ENCODE measurements at regions not wholly inside any gene's neighbourhood (a gene's known extent, or its start where the extent isn't known, plus 50 kb on each side); places are given as distances from the start of the nearest gene placed in this dataset.

- CTCF ChIA-PET = interaction anchor here (0.7 to 3.0 kb wide), 9 partner anchors 13 to 317 kb away, joined by 3 to 49 read pairs (median 5); no protein-coding TSS in a partner anchor
- no peak overlapping the region for H3K4me3 ChIP-seq (ENCODE audit: low read depth, low read length)
- no peak for DNase-seq (ENCODE audit: low read depth, low spot score)
- POLR2A ChIA-PET = no interaction called here
- TF ChIP-seq CTCF (IDR thresholded peaks at IDR 0.05; ENCODE audit: insufficient read depth, low read length, missing control alignments) = no peak
Observed at GRCh38 chr22:22811016-22812009, 76.3 kb upstream of the IGLL5 start.

GRCh38 chr22:22812031-22812905 is 75.3 kb upstream of the IGLL5 start:
- no peak overlapping the region for H3K4me3 ChIP-seq (ENCODE audit: low read depth, low read length)
- no peak for DNase-seq (ENCODE audit: low read depth, low spot score)
- POLR2A ChIA-PET = no interaction called here
- CTCF ChIA-PET = interaction anchor here (0.8 to 1.8 kb wide), 2 partner anchors 32 to 144 kb away, joined by 3 to 5 read pairs; no protein-coding TSS in a partner anchor
- TF ChIP-seq CTCF (IDR thresholded peaks at IDR 0.05; ENCODE audit: insufficient read depth, low read length, missing control alignments) = no peak

- DNase-seq (ENCODE audit: low read depth, low spot score) = no peak
- ChIA-PET CTCF (interaction anchor here (0.8 to 1.8 kb wide), 2 partner anchors 31 to 143 kb away, joined by 3 to 5 read pairs; no protein-coding TSS in a partner anchor), POLR2A (no interaction called here)
- TF ChIP-seq CTCF (IDR thresholded peaks at IDR 0.05; ENCODE audit: insufficient read depth, low read length, missing control alignments) = no peak
- H3K4me3 ChIP-seq (ENCODE audit: low read depth, low read length) = no peak overlapping the region
Observed at GRCh38 chr22:22813126-22814075, 74.2 kb upstream of the IGLL5 start.

GRCh38 chr22:22814666-22815396 is 72.8 kb upstream of the IGLL5 start:
- no peak for DNase-seq (ENCODE audit: low read depth, low spot score)
- TF ChIP-seq CTCF (IDR thresholded peaks at IDR 0.05; ENCODE audit: insufficient read depth, low read length, missing control alignments) = no peak
- POLR2A ChIA-PET = no interaction called here
- H3K4me3 ChIP-seq (ENCODE audit: low read depth, low read length) = no peak overlapping the region
- CTCF ChIA-PET = interaction anchor here (1.8 kb wide), 1 partner anchor 17 kb away, joined by 3 read pairs; no protein-coding TSS in a partner anchor

- TF ChIP-seq CTCF (IDR thresholded peaks at IDR 0.05; ENCODE audit: insufficient read depth, low read length, missing control alignments) = no peak
- H3K4me3 ChIP-seq (ENCODE audit: low read depth, low read length) = no peak overlapping the region
- ChIA-PET POLR2A (no interaction called here), CTCF (interaction anchor here (1.8 kb wide), 1 partner anchor 17 kb away, joined by 3 read pairs; no protein-coding TSS in a partner anchor)
- DNase-seq (ENCODE audit: low read depth, low spot score) = no peak
Observed at GRCh38 chr22:22815397-22816170, 72.0 kb upstream of the IGLL5 start.

Data from AG04449 (cell line).